Liver (tissue), 8 donors: ENCODE measurements at regions not wholly inside any gene's neighbourhood (a gene's known extent, or its start where the extent isn't known, plus 50 kb on each side); places are given as distances from the start of the nearest gene placed in this dataset.

Experiments
- DNase-seq: peaks from one replicate; pipeline ENCODE4 v3.0.0-alpha.2; 2017; ENCODE audit warnings: low spot score
- H3K27ac ChIP-seq, 2 donors: one replicate each; pipeline ENCODE4 v1.7.0; 2013; ENCODE audit warnings: inconsistent platforms in 2 of 2, low read length in 2 of 2, control low read depth in 1 of 2, low read depth in 1 of 2, mild to moderate bottlenecking in 1 of 2
- H3K27me3 ChIP-seq, 4 donors: one replicate each; pipeline versions ENCODE4 v1.6.1 to v1.7.0; 2013; ENCODE audit warnings: low read length in 3 of 4, inconsistent platforms in 1 of 4, mild to moderate bottlenecking in 1 of 4, moderate library complexity in 1 of 4; ENCODE audit not compliant: control insufficient read depth in 4 of 4, insufficient read depth in 4 of 4
- H3K36me3 ChIP-seq, 4 donors: one replicate each; pipeline versions ENCODE4 v1.6.1 to v1.7.0; 2013; ENCODE audit warnings: low read length in 3 of 4, mild to moderate bottlenecking in 3 of 4, low read depth in 1 of 4, moderate library complexity in 1 of 4; ENCODE audit not compliant: control insufficient read depth in 4 of 4, insufficient read depth in 3 of 4
- H3K4me1 ChIP-seq, 4 donors: one replicate each; pipeline versions ENCODE4 v1.6.1 to v1.7.0; 2013; ENCODE audit warnings: low read length in 3 of 4, mild to moderate bottlenecking in 3 of 4, moderate library complexity in 1 of 4; ENCODE audit not compliant: control insufficient read depth in 4 of 4, insufficient read depth in 4 of 4
- H3K4me3 ChIP-seq, 3 donors: one replicate each; pipeline versions ENCODE4 v1.6.1 to v1.7.0; 2013; ENCODE audit warnings: low read length in 3 of 3, control low read depth in 1 of 3, low read depth in 1 of 3, mild to moderate bottlenecking in 1 of 3
- H3K9ac ChIP-seq, 2 donors: one replicate each; pipeline ENCODE4 v1.7.0; 2013; ENCODE audit warnings: low read length in 2 of 2, mild to moderate bottlenecking in 2 of 2, moderate library complexity in 2 of 2, control low read depth in 1 of 2, low read depth in 1 of 2
- H3K9me3 ChIP-seq, 4 donors: one replicate each; pipeline versions ENCODE4 v1.6.1 to v1.7.0; 2013; ENCODE audit warnings: low read length in 3 of 4; ENCODE audit not compliant: control insufficient read depth in 4 of 4
- ATF3 ChIP-seq: IDR thresholded peaks from 2 replicates; pipeline ENCODE4 v1.6.1; 2016; ENCODE audit warnings: antibody characterized with exemption
- CTCF ChIP-seq: fragments of 150-350 bp; IDR thresholded peaks from 2 replicates; pipeline ENCODE4 v1.5.1; 2017; ENCODE audit warnings: improper control_type of control experiment, low read depth, low read length; ENCODE audit not compliant: missing input control
- EGR1 ChIP-seq, 2 donors: IDR thresholded peaks; 2 replicates each; pipeline ENCODE4 v1.6.1; 2016 to 2018; ENCODE audit warnings: antibody characterized with exemption in 2 of 2, low read depth in 2 of 2
- FOXA1 ChIP-seq: IDR thresholded peaks from 2 replicates; pipeline ENCODE4 v1.6.1; 2016; ENCODE audit warnings: antibody characterized with exemption
- FOXA2 ChIP-seq: IDR thresholded peaks from 2 replicates; pipeline ENCODE4 v1.6.1; 2016; ENCODE audit warnings: antibody characterized with exemption
- GABPA ChIP-seq, 2 donors: IDR thresholded peaks in 1 of 2; conservative IDR thresholded peaks in 1 of 2; 2 replicates each; pipeline ENCODE4 v1.6.1; 2016; ENCODE audit warnings: antibody characterized with exemption in 2 of 2, mild to moderate bottlenecking in 1 of 2, moderate library complexity in 1 of 2
- HNF4A ChIP-seq, 2 donors: conservative IDR thresholded peaks; 2 replicates each; pipeline ENCODE4 v1.6.1; 2016; ENCODE audit warnings: antibody characterized with exemption in 2 of 2, mild to moderate bottlenecking in 2 of 2
- HNF4G ChIP-seq: IDR thresholded peaks from 2 replicates; pipeline ENCODE4 v1.6.1; 2016; ENCODE audit warnings: antibody characterized with exemption
- JUND ChIP-seq, 2 donors: IDR thresholded peaks; 2 replicates each; pipeline ENCODE4 v1.6.1; 2016; ENCODE audit warnings: antibody characterized with exemption in 2 of 2
- NR2F2 ChIP-seq: IDR thresholded peaks from 2 replicates; pipeline ENCODE4 v1.6.1; 2016; ENCODE audit warnings: antibody characterized with exemption
- RAD21 ChIP-seq, 2 donors: IDR thresholded peaks; 2 replicates each; pipeline ENCODE4 v1.6.1; 2016; ENCODE audit warnings: antibody characterized with exemption in 2 of 2, mild to moderate bottlenecking in 2 of 2
- SP1 ChIP-seq: IDR thresholded peaks from 2 replicates; pipeline ENCODE4 v1.6.1; 2018; ENCODE audit warnings: antibody characterized with exemption, mild to moderate bottlenecking
- TAF1 ChIP-seq: conservative IDR thresholded peaks from 2 replicates; pipeline ENCODE4 v1.6.1; 2016; ENCODE audit warnings: antibody characterized with exemption, mild to moderate bottlenecking
- YY1 ChIP-seq: IDR thresholded peaks from 2 replicates; pipeline ENCODE4 v1.6.1; 2016; ENCODE audit warnings: antibody characterized with exemption, mild to moderate bottlenecking
- ZBTB33 ChIP-seq: IDR thresholded peaks from 2 replicates; pipeline ENCODE4 v1.6.1; 2016; ENCODE audit warnings: antibody characterized with exemption
- WGBS: extraction: QIAGEN DNeasy Blood & Tissue Kit; methylation state at CpG from one replicate; pipeline ENCODE4 v1.1.7; 2013; 5-methylcytosine and 5-hydroxymethylcytosine counted together
- TF ChIP-seq, protein P1 (sequence below): IDR thresholded peaks from 2 replicates; pipeline ENCODE4 v1.6.1; 2016; ENCODE audit warnings: antibody characterized with exemption
- donor health status: healthy.
- donor health status: healthy.
- donor health status: healthy.
- donor health status: healthy.
- donor health status: healthy.

GRCh38 chr12:131637986-131638385 lies 72.9 kb upstream of the SFSWAP start:
- no peak overlapping the region for H3K4me3 ChIP-seq
- no peaks in the 10 kb centered on the region for H3K9me3 ChIP-seq
- DNase-seq: no peak
- H3K9ac ChIP-seq: no peak overlapping the region
- WGBS: 58% methylated on average over 3 of the region's 3 CpGs
- H3K4me1 ChIP-seq: no peaks in the 10 kb centered on the region
- H3K27me3 ChIP-seq: peaks cover 0 to 2% (median 0%) of the 10 kb centered on the region in 4 donors
- no peak for TF ChIP-seq RAD21 (IDR thresholded peaks at IDR 0.05)
- no peak for TF ChIP-seq HNF4G
- no peak for TF ChIP-seq EGR1 (IDR thresholded peaks at IDR 0.05; ENCODE audit: low read depth in 2 of 2)
- TF ChIP-seq GABPA (IDR thresholded peaks at IDR 0.05 in 1 of 2, conservative IDR thresholded peaks at IDR 0.05 in 1 of 2): no peak
- no peak for TF ChIP-seq NR2F2
- TF ChIP-seq TAF1: no peak
- no peak for TF ChIP-seq JUND (IDR thresholded peaks at IDR 0.05)
- TF ChIP-seq FOXA2: no peak
- TF ChIP-seq HNF4A (conservative IDR thresholded peaks at IDR 0.05): no peak
- no peak for TF ChIP-seq YY1
- TF ChIP-seq ATF3: no peak
- no peak for TF ChIP-seq CTCF
- H3K27ac ChIP-seq: no peak overlapping the region
- H3K36me3 ChIP-seq: no peaks in the 10 kb centered on the region

GRCh38 chr12:131639270-131639940 lies 71.5 kb upstream of the SFSWAP start:
- DNase-seq: no peak

DNA sequence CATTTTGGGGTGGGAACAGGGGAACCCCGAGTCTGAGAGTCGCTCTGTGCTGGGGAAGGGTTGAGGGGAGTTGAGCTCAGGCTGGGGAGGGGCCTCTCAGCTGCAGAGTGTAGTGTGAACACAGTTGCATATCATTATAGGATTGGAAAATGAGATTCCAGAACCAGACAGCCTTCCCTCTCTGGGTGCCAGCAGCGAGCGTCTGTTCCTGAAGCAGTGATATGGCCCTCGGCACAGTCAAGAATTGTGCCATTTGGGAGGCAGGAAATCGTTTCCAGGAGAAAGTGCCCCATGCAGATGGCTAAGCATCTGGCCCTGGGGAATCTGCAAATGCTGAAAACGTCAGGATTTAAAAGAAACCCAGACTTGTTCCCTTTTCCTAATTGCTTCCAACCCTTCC lies 70.4 kb upstream of the SFSWAP start:
- WGBS: 53% methylated on average over 7 of the region's 7 CpGs
- H3K9ac ChIP-seq: no peak overlapping the region
- H3K4me1 ChIP-seq: no peaks in the 10 kb centered on the region
- no peak for TF ChIP-seq JUND (IDR thresholded peaks at IDR 0.05)
- TF ChIP-seq RAD21 (IDR thresholded peaks at IDR 0.05): no peak
- TF ChIP-seq CTCF: no peak
- no peak for TF ChIP-seq SP1
- TF ChIP-seq YY1: no peak
- TF ChIP-seq EGR1 (IDR thresholded peaks at IDR 0.05; ENCODE audit: low read depth in 2 of 2): no peak
- no peak for TF ChIP-seq ATF3
- no peak for TF ChIP-seq ZBTB33
- no peak for TF ChIP-seq NR2F2
- no peak for TF ChIP-seq HNF4A (conservative IDR thresholded peaks at IDR 0.05)
- TF ChIP-seq, protein P1, sequence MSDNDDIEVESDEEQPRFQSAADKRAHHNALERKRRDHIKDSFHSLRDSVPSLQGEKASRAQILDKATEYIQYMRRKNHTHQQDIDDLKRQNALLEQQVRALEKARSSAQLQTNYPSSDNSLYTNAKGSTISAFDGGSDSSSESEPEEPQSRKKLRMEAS: no peak
- H3K4me3 ChIP-seq: no peak overlapping the region
- no peaks in the 10 kb centered on the region for H3K9me3 ChIP-seq
- DNase-seq: no peak
- H3K27me3 ChIP-seq: peaks cover 0 to 2% (median 0%) of the 10 kb centered on the region in 4 donors
- no peaks in the 10 kb centered on the region for H3K36me3 ChIP-seq
- H3K27ac ChIP-seq: no peak overlapping the region

More at GRCh38 chr12:131639270-131639940, 71.5 kb upstream of the SFSWAP start:
- H3K4me1 ChIP-seq: no peaks in the 10 kb centered on the region
- WGBS: 57% methylated on average over 12 of the region's 12 CpGs
- H3K9ac ChIP-seq: no peak overlapping the region
- no peaks in the 10 kb centered on the region for H3K36me3 ChIP-seq
- no peak overlapping the region for H3K27ac ChIP-seq
- no peak overlapping the region for H3K4me3 ChIP-seq
- no peaks in the 10 kb centered on the region for H3K9me3 ChIP-seq
- H3K27me3 ChIP-seq: peaks cover 0 to 2% (median 0%) of the 10 kb centered on the region in 4 donors
- TF ChIP-seq NR2F2 (no peak), JUND (IDR thresholded peaks at IDR 0.05) (no peak), FOXA1 (no peak), HNF4G (no peak), SP1 (no peak), ATF3 (no peak)
- TF ChIP-seq, protein P1: no peak
